ENCODE measurements at regions not wholly inside any gene's neighbourhood (a gene's known extent, or its start where the extent isn't known, plus 50 kb on each side); places are given as distances from the start of the nearest gene placed in this dataset.

DNA sequence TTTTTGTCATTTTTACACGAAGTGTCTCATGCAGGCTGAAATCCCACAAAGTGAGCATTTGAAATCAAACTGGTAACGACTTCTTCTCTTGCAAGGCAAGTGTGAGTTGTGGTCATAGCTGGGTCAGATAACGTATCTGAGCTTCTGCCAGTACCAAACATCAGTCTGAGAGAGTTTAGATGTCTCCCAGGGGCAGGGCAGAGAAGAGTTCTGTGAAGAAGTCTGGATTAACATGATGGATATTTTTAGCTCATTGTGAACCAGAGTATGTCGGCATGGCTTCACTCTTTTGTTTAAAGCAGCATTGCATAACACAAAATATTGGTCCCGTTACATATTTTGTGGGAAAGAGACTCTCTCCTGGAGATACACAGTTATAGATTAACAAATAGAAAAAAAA, 655.5 kb upstream of the KLHL29 start:
- no peak overlapping the region for H3K27ac Mint-ChIP-seq (ENCODE audit: unreplicated experiment)
- no peaks in the 10 kb centered on the region for H3K27me3 Mint-ChIP-seq (ENCODE audit: insufficient read depth, unreplicated experiment)
- no peaks in the 10 kb centered on the region for H3K36me3 ChIP-seq (ENCODE audit: control insufficient read depth, insufficient read depth, low read length)
- H3K9me3 ChIP-seq, result peaks cover 4% of the 10 kb centered on the region; the same call in 1 of the 2 replicates
- CTCF ChIA-PET, result no interaction called here
- H3K4me3 Mint-ChIP-seq (ENCODE audit: unreplicated experiment), result no peak overlapping the region
- no peaks in the 10 kb centered on the region for H3K27me3 ChIP-seq (replicated peaks; ENCODE audit: control insufficient read depth, insufficient read depth, low read length)
- no peak for DNase-seq
- intact Hi-C loops (cut with micrococcal nuclease; ENCODE audit: unreplicated experiment), result no loop called here
- H3K4me1 Mint-ChIP-seq (ENCODE audit: low read depth, unreplicated experiment), result no peaks in the 10 kb centered on the region
- TF ChIP-seq, protein P1, sequence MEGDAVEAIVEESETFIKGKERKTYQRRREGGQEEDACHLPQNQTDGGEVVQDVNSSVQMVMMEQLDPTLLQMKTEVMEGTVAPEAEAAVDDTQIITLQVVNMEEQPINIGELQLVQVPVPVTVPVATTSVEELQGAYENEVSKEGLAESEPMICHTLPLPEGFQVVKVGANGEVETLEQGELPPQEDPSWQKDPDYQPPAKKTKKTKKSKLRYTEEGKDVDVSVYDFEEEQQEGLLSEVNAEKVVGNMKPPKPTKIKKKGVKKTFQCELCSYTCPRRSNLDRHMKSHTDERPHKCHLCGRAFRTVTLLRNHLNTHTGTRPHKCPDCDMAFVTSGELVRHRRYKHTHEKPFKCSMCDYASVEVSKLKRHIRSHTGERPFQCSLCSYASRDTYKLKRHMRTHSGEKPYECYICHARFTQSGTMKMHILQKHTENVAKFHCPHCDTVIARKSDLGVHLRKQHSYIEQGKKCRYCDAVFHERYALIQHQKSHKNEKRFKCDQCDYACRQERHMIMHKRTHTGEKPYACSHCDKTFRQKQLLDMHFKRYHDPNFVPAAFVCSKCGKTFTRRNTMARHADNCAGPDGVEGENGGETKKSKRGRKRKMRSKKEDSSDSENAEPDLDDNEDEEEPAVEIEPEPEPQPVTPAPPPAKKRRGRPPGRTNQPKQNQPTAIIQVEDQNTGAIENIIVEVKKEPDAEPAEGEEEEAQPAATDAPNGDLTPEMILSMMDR (IDR thresholded peaks at IDR 0.05; ENCODE audit: insufficient read depth in 1 of 2, low read depth in 1 of 2, low read length in 1 of 2, severe bottlenecking in 1 of 2, unreplicated experiment in 1 of 2), result no peak
- no peaks in the 10 kb centered on the region for H3K4me1 ChIP-seq
- BruUV-seq (replicated peaks), result no TSS peak
- no peak overlapping the region for H3K4me3 ChIP-seq (ENCODE audit: low read depth, low read length)
- POLR2A ChIA-PET, result no interaction called here
- H3K9me3 Mint-ChIP-seq (ENCODE audit: unreplicated experiment), result peaks cover 11% of the 10 kb centered on the region
- H3K36me3 Mint-ChIP-seq (ENCODE audit: insufficient read depth, unreplicated experiment), result no peaks in the 10 kb centered on the region

DNA sequence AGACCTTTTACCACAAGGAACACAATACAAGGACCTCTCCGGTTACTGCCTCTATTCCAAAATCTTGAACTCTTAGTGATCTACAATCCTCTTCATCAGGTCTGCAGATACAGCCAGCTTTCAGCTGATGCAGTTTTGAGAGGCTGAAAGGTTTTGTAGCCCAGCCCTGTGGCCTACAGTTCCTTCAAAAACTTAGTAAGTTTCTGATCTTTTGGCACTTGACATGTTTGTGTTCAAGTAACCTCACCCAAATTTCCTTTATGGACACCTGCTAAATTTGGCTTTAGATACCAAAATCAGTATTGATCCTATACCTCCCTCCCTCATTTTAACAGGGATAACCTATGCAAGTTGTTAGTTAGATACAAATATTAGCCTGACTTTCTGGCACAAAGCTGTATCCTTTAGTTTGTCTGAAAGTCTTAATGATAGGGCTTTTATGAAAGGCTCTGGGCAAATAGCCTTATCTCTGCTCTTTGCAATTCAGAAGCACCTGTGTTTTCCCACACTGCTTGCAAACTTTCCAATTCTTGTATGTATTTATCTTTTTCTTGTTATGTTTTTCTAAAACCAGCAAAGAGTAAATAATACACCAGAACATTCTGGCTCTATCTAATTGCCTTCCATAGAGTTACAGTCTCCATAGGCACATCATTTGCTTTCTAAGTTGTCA, 650.5 kb upstream of the KLHL29 start:
- TF ChIP-seq, protein P1 (IDR thresholded peaks at IDR 0.05; ENCODE audit: insufficient read depth in 1 of 2, low read depth in 1 of 2, low read length in 1 of 2, severe bottlenecking in 1 of 2, unreplicated experiment in 1 of 2), result no peak
- no TSS peak for BruUV-seq (replicated peaks)
- ChIA-PET CTCF (no interaction called here), POLR2A (no interaction called here)
- no peak overlapping the region for H3K27ac Mint-ChIP-seq (ENCODE audit: unreplicated experiment)
- H3K36me3 ChIP-seq (ENCODE audit: control insufficient read depth, insufficient read depth, low read length), result no peaks in the 10 kb centered on the region
- no peaks in the 10 kb centered on the region for H3K27me3 ChIP-seq (replicated peaks; ENCODE audit: control insufficient read depth, insufficient read depth, low read length)
- no peak overlapping the region for H3K4me3 ChIP-seq (ENCODE audit: low read depth, low read length)
- H3K36me3 Mint-ChIP-seq (ENCODE audit: insufficient read depth, unreplicated experiment), result no peaks in the 10 kb centered on the region
- no peaks in the 10 kb centered on the region for H3K9me3 Mint-ChIP-seq (ENCODE audit: unreplicated experiment)
- H3K4me3 Mint-ChIP-seq (ENCODE audit: unreplicated experiment), result no peak overlapping the region
- intact Hi-C loops (cut with micrococcal nuclease; ENCODE audit: unreplicated experiment), result no loop called here
- DNase-seq, result no peak
- no peaks in the 10 kb centered on the region for H3K9me3 ChIP-seq
- H3K4me1 Mint-ChIP-seq (ENCODE audit: low read depth, unreplicated experiment), result no peaks in the 10 kb centered on the region
- H3K4me1 ChIP-seq, result no peaks in the 10 kb centered on the region
- no peaks in the 10 kb centered on the region for H3K27me3 Mint-ChIP-seq (ENCODE audit: insufficient read depth, unreplicated experiment)

DNA sequence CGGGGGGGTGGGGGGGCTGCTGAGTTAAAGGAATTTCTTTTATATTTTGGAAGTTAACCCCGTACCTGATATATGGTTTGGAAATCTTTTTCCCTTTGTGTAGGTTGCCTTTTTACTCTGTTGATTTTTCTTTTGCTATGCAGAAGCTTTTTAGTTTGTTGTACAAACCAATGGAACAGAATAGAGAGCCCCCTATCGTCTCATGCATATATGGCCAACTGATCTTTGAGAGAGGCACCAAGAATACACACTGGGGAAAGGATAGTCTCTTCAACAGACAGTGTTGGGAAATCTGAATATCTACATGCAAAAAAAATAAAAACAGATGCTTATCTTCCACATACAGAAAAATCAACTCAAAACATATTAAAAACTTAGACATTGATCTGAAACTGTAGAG, 647.8 kb upstream of the KLHL29 start:
- Mint-ChIP-seq H3K27me3 (ENCODE audit: insufficient read depth, unreplicated experiment) (no peaks in the 10 kb centered on the region), H3K36me3 (ENCODE audit: insufficient read depth, unreplicated experiment) (no peaks in the 10 kb centered on the region), H3K4me3 (ENCODE audit: unreplicated experiment) (no peak overlapping the region), H3K9me3 (ENCODE audit: unreplicated experiment) (no peaks in the 10 kb centered on the region), H3K4me1 (ENCODE audit: low read depth, unreplicated experiment) (no peaks in the 10 kb centered on the region), H3K27ac (ENCODE audit: unreplicated experiment) (no peak overlapping the region)
- DNase-seq, result no peak
- ChIA-PET POLR2A (no interaction called here), CTCF (no interaction called here)
- Histone ChIP-seq H3K9me3 (no peaks in the 10 kb centered on the region), H3K4me3 (ENCODE audit: low read depth, low read length) (no peak overlapping the region), H3K27me3 (replicated peaks; ENCODE audit: control insufficient read depth, insufficient read depth, low read length) (no peaks in the 10 kb centered on the region), H3K36me3 (ENCODE audit: control insufficient read depth, insufficient read depth, low read length) (no peaks in the 10 kb centered on the region), H3K4me1 (no peaks in the 10 kb centered on the region)
- intact Hi-C loops (cut with micrococcal nuclease; ENCODE audit: unreplicated experiment), result no loop called here
- no TSS peak for BruUV-seq (replicated peaks)
- TF ChIP-seq, protein P1 (IDR thresholded peaks at IDR 0.05; ENCODE audit: insufficient read depth in 1 of 2, low read depth in 1 of 2, low read length in 1 of 2, severe bottlenecking in 1 of 2, unreplicated experiment in 1 of 2), result peak in 1 of 2 experiments; percentile 22

Data from Caco-2 (cell line).